ENCODE measurements at regions not wholly inside any gene's neighbourhood (a gene's known extent, or its start where the extent isn't known, plus 50 kb on each side); places are given as distances from the start of the nearest gene placed in this dataset.

DNA sequence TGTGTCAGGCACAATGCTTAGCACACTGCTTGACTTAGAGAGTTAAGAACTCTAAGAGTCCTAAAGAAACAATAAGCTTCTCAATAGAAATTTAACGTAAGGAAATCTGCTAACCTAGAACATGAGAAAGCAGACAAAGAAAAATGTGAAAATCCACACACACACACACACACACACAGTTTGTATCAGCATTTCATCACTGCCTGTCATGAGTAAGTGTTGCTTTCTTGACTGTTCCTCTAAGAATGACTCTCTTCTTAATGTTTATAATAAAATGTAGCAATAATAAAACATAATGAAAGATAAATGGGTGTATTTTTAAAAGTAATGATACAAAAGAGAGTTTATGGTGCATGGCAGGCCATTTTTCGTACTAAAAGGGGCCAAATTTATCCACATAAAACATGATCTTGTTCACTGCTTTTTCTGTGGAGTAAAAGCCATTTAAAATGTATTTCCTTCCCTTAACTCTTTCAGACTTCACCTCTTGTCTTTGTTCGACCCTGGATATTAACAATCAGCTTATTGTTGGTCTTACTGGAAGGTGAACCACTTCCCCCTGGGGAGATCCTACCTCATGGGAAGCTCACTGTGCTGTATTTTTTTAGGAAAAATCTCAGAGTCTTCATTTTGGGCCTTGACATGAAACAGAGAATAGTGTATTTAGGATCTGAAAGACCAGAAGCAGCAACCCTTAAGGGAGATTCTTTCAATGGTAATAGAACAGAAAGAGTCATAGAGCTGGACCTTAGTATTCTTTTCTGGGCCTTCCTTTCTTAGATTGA, 107.3 kb upstream of the ANKRD55 start:
- H3K9me2 ChIP-seq (replicated peaks; ENCODE audit: low read depth, low read length): no peaks in the 10 kb centered on the region
- H4K20me1 ChIP-seq (ENCODE audit: insufficient read depth, low read length, poor library complexity, severe bottlenecking): no peaks in the 10 kb centered on the region
- no peaks in the 10 kb centered on the region for H3K79me2 ChIP-seq (ENCODE audit: insufficient read depth, low read length)
- H3K27me3 ChIP-seq (ENCODE audit: insufficient read depth, low read length, poor library complexity, severe bottlenecking): no peaks in the 10 kb centered on the region
- H3K9me3 ChIP-seq (ENCODE audit: insufficient read depth, low read depth, low read length): peaks cover 4% of the 10 kb centered on the region; the same call in 1 of the 2 replicates
- H2AFZ ChIP-seq (ENCODE audit: low read length): no peak overlapping the region
- no peaks in the 10 kb centered on the region for H3F3A ChIP-seq (ENCODE audit: low read depth)
- no peak overlapping the region for H3K9ac ChIP-seq (ENCODE audit: low read depth, low read length, poor library complexity, severe bottlenecking)
- no peak overlapping the region for H3K4me3 ChIP-seq (ENCODE audit: low read length, poor library complexity, severe bottlenecking)
- no peak for TF ChIP-seq EZH2phosphoT487 (IDR thresholded peaks at IDR 0.05; ENCODE audit: borderline replicate concordance)
- TF ChIP-seq, protein P1, sequence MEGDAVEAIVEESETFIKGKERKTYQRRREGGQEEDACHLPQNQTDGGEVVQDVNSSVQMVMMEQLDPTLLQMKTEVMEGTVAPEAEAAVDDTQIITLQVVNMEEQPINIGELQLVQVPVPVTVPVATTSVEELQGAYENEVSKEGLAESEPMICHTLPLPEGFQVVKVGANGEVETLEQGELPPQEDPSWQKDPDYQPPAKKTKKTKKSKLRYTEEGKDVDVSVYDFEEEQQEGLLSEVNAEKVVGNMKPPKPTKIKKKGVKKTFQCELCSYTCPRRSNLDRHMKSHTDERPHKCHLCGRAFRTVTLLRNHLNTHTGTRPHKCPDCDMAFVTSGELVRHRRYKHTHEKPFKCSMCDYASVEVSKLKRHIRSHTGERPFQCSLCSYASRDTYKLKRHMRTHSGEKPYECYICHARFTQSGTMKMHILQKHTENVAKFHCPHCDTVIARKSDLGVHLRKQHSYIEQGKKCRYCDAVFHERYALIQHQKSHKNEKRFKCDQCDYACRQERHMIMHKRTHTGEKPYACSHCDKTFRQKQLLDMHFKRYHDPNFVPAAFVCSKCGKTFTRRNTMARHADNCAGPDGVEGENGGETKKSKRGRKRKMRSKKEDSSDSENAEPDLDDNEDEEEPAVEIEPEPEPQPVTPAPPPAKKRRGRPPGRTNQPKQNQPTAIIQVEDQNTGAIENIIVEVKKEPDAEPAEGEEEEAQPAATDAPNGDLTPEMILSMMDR (conservative IDR thresholded peaks at IDR 0.05; ENCODE audit: low read length): no peak
- no peaks in the 10 kb centered on the region for H3K36me3 ChIP-seq (ENCODE audit: insufficient read depth, low read length)
- no peak overlapping the region for H3K4me2 ChIP-seq (ENCODE audit: low read depth, low read length, poor library complexity, severe bottlenecking)
- no peaks in the 10 kb centered on the region for H3K4me1 ChIP-seq (ENCODE audit: insufficient read depth, low read length, poor library complexity, severe bottlenecking)

DNA sequence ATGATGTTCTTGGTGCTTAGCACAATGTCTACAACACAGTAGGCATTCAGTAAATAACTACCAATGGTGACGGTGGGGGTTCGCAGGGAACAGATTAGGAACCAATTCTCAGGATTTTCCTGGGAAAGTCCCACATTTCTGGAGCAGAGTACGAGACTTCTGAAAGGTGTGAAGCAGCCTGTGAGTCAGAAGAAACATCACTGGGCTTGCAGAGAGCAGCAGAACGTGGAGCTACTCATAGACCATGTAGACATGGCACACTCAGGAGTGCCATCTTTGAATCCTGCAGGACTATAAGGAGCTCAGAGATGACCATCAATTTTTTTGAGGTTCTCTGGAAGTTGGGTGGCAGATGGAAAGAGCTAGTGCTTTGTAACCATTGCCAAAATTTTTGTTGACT, 106.6 kb upstream of the ANKRD55 start:
- Histone ChIP-seq H3K4me2 (ENCODE audit: low read depth, low read length, poor library complexity, severe bottlenecking) (no peak overlapping the region), H2AFZ (ENCODE audit: low read length) (no peak overlapping the region), H3K9me3 (ENCODE audit: insufficient read depth, low read depth, low read length) (peaks cover 10% of the 10 kb centered on the region; the same call in 1 of the 2 replicates), H3K4me3 (ENCODE audit: low read length, poor library complexity, severe bottlenecking) (no peak overlapping the region), H3K79me2 (ENCODE audit: insufficient read depth, low read length) (no peaks in the 10 kb centered on the region), H3K9ac (ENCODE audit: low read depth, low read length, poor library complexity, severe bottlenecking) (no peak overlapping the region), H4K20me1 (ENCODE audit: insufficient read depth, low read length, poor library complexity, severe bottlenecking) (no peaks in the 10 kb centered on the region), H3K27me3 (ENCODE audit: insufficient read depth, low read length, poor library complexity, severe bottlenecking) (no peaks in the 10 kb centered on the region), H3K4me1 (ENCODE audit: insufficient read depth, low read length, poor library complexity, severe bottlenecking) (no peaks in the 10 kb centered on the region), H3F3A (ENCODE audit: low read depth) (no peaks in the 10 kb centered on the region), H3K9me2 (replicated peaks; ENCODE audit: low read depth, low read length) (no peaks in the 10 kb centered on the region), H3K36me3 (ENCODE audit: insufficient read depth, low read length) (no peaks in the 10 kb centered on the region)
- TF ChIP-seq, protein P1 (conservative IDR thresholded peaks at IDR 0.05; ENCODE audit: low read length): no peak
- no peak for TF ChIP-seq EZH2phosphoT487 (IDR thresholded peaks at IDR 0.05; ENCODE audit: borderline replicate concordance)

GRCh38 chr5:56337715-56338319, 104.7 kb upstream of the ANKRD55 start:
- H3K9ac ChIP-seq (ENCODE audit: low read depth, low read length, poor library complexity, severe bottlenecking): no peak overlapping the region
- H3K4me1 ChIP-seq (ENCODE audit: insufficient read depth, low read length, poor library complexity, severe bottlenecking): no peaks in the 10 kb centered on the region
- H3K9me2 ChIP-seq (replicated peaks; ENCODE audit: low read depth, low read length): no peaks in the 10 kb centered on the region
- H4K20me1 ChIP-seq (ENCODE audit: insufficient read depth, low read length, poor library complexity, severe bottlenecking): no peaks in the 10 kb centered on the region
- no peak overlapping the region for H2AFZ ChIP-seq (ENCODE audit: low read length)
- no peaks in the 10 kb centered on the region for H3K79me2 ChIP-seq (ENCODE audit: insufficient read depth, low read length)
- H3F3A ChIP-seq (ENCODE audit: low read depth): no peaks in the 10 kb centered on the region
- H3K36me3 ChIP-seq (ENCODE audit: insufficient read depth, low read length): no peaks in the 10 kb centered on the region
- H3K27me3 ChIP-seq (ENCODE audit: insufficient read depth, low read length, poor library complexity, severe bottlenecking): no peaks in the 10 kb centered on the region
- peaks cover 11% of the 10 kb centered on the region; the same call in 1 of the 2 replicates for H3K9me3 ChIP-seq (ENCODE audit: insufficient read depth, low read depth, low read length)
- H3K4me2 ChIP-seq (ENCODE audit: low read depth, low read length, poor library complexity, severe bottlenecking): no peak overlapping the region
- TF ChIP-seq EZH2phosphoT487 (IDR thresholded peaks at IDR 0.05; ENCODE audit: borderline replicate concordance): no peak
- TF ChIP-seq, protein P1 (conservative IDR thresholded peaks at IDR 0.05; ENCODE audit: low read length): no peak
- H3K4me3 ChIP-seq (ENCODE audit: low read length, poor library complexity, severe bottlenecking): no peak overlapping the region

Data from Loucy (cell line).